OCI-LY1 (cell line): ENCODE measurements at regions not wholly inside any gene's neighbourhood (a gene's known extent, or its start where the extent isn't known, plus 50 kb on each side); places are given as distances from the start of the nearest gene placed in this dataset.

Experiments
- CTCF ChIP-seq: fragments of 200-600 bp; sonication (generic), shearing (Covaris generic); IDR thresholded peaks from 2 replicates; pipeline ENCODE4 v1.5.1; 2017; ENCODE audit warnings: mild to moderate bottlenecking, antibody characterized with exemption, low read length, moderate library complexity, mixed read lengths
- EZH2 ChIP-seq: fragments of 200-600 bp; sonication (generic), shearing (Covaris generic); IDR thresholded peaks from 2 replicates; pipeline ENCODE4 v1.8.0; 2017; ENCODE audit warnings: borderline replicate concordance, mixed run types, mild to moderate bottlenecking, antibody characterized with exemption, low read length, moderate library complexity, mixed read lengths

GRCh38 chr2:217076058-217076435 is 216.2 kb upstream of the TNP1 start:
- TF ChIP-seq CTCF, result no peak
- TF ChIP-seq EZH2, result no peak
